SK-N-SH (cell line): ENCODE measurements at regions not wholly inside any gene's neighbourhood (a gene's known extent, or its start where the extent isn't known, plus 50 kb on each side); places are given as distances from the start of the nearest gene placed in this dataset.

Source experiments
- SIN3A ChIP-seq: IDR thresholded peaks from 2 replicates; pipeline ENCODE4 v1.6.1; 2012; ENCODE audit warnings: low read depth, mild to moderate bottlenecking, low read length, moderate library complexity, borderline replicate concordance
- SMC3 ChIP-seq: IDR thresholded peaks from 2 replicates; pipeline ENCODE4 v1.6.1; 2012; ENCODE audit warnings: low read depth, low read length, improper control_type of control experiment

GRCh38 chr9:38292480-38292879, 100.0 kb upstream of the ALDH1B1 start:
- TF ChIP-seq SIN3A, result no peak
- TF ChIP-seq SMC3, result no peak
